ENCODE measurements at regions not wholly inside any gene's neighbourhood (a gene's known extent, or its start where the extent isn't known, plus 50 kb on each side); places are given as distances from the start of the nearest gene placed in this dataset.

GRCh38 chr18:73752546-73752945, 395.1 kb downstream of the FBXO15 start:
- Histone ChIP-seq H3F3A (replicated peaks; ENCODE audit: low read depth) (no peaks in the 10 kb centered on the region), H3K79me2 (replicated peaks; ENCODE audit: insufficient read depth) (no peaks in the 10 kb centered on the region), H3K9me2 (ENCODE audit: insufficient read depth) (no peaks in the 10 kb centered on the region; the same call in 1 of the 2 replicates), H3K4me3 (no peak overlapping the region), H3K27me3 (ENCODE audit: insufficient read depth) (no peaks in the 10 kb centered on the region), H3K27ac (ENCODE audit: low read depth) (no peak overlapping the region), H2AFZ (no peak overlapping the region), H3K4me2 (no peak overlapping the region), H3K36me3 (ENCODE audit: insufficient read depth) (no peaks in the 10 kb centered on the region), H3K4me1 (ENCODE audit: insufficient read depth) (no peaks in the 10 kb centered on the region), H4K20me1 (replicated peaks; ENCODE audit: insufficient read depth) (no peaks in the 10 kb centered on the region)
- Mint-ChIP-seq H3K4me3 (no peak overlapping the region), H3K36me3 (ENCODE audit: low read depth) (no peaks in the 10 kb centered on the region), H3K4me1 (no peaks in the 10 kb centered on the region; the same call in 2 of the 3 replicates), H3K27ac (no peak overlapping the region), H3K27me3 (ENCODE audit: insufficient read depth, low read depth, poor library complexity) (peaks cover 5% of the 10 kb centered on the region), H3K9me3 (no peaks in the 10 kb centered on the region)
- ATAC-seq (no peak), DNase-seq (ENCODE audit: low spot score) (no peak)
- TF ChIP-seq ZNF331 (CRISPR knock-in tag; IDR thresholded peaks at IDR 0.05; ENCODE audit: low read depth) (no peak), JUNB (IDR thresholded peaks at IDR 0.05; ENCODE audit: unreplicated experiment) (no peak), REST (IDR thresholded peaks at IDR 0.05; ENCODE audit: unreplicated experiment) (no peak), EZH2 (IDR thresholded peaks at IDR 0.05; ENCODE audit: low read depth, unreplicated experiment) (no peak), ZNF114 (CRISPR knock-in tag; IDR thresholded peaks at IDR 0.05) (no peak), STAT1 (IDR thresholded peaks at IDR 0.05; ENCODE audit: unreplicated experiment) (no peak), EZH2phosphoT487 (IDR thresholded peaks at IDR 0.05; ENCODE audit: unreplicated experiment) (no peak)

GRCh38 chr18:73750052-73750451, 397.6 kb downstream of the FBXO15 start:
- Histone ChIP-seq H3K4me1 (ENCODE audit: insufficient read depth) (peaks cover 10% of the 10 kb centered on the region), H3K27ac (ENCODE audit: low read depth) (no peak overlapping the region), H4K20me1 (replicated peaks; ENCODE audit: insufficient read depth) (no peaks in the 10 kb centered on the region), H3K27me3 (ENCODE audit: insufficient read depth) (no peaks in the 10 kb centered on the region), H2AFZ (no peak overlapping the region), H3K9me2 (ENCODE audit: insufficient read depth) (no peaks in the 10 kb centered on the region; the same call in 1 of the 2 replicates), H3K79me2 (replicated peaks; ENCODE audit: insufficient read depth) (no peaks in the 10 kb centered on the region), H3K4me2 (no peak overlapping the region), H3K4me3 (no peak overlapping the region), H3F3A (replicated peaks; ENCODE audit: low read depth) (no peaks in the 10 kb centered on the region), H3K36me3 (ENCODE audit: insufficient read depth) (no peaks in the 10 kb centered on the region)
- no peak overlapping the region for H3K4me3 Mint-ChIP-seq
- DNase-seq (ENCODE audit: low spot score) (no peak), ATAC-seq (no peak)
- no peaks in the 10 kb centered on the region for H3K9me3 Mint-ChIP-seq
- H3K4me1 Mint-ChIP-seq = peaks cover 4% of the 10 kb centered on the region
- no peaks in the 10 kb centered on the region for H3K36me3 Mint-ChIP-seq (ENCODE audit: low read depth)
- peaks cover 5% of the 10 kb centered on the region for H3K27me3 Mint-ChIP-seq (ENCODE audit: insufficient read depth, low read depth, poor library complexity)
- H3K27ac Mint-ChIP-seq = no peak overlapping the region
- no peak for TF ChIP-seq CREB1 (CRISPR knock-in tag; IDR thresholded peaks at IDR 0.05; ENCODE audit: low read depth)
- TF ChIP-seq EZH2phosphoT487 (IDR thresholded peaks at IDR 0.05; ENCODE audit: unreplicated experiment) = no peak
- TF ChIP-seq EZH2 (IDR thresholded peaks at IDR 0.05; ENCODE audit: low read depth, unreplicated experiment) = no peak
- no peak for TF ChIP-seq NANOG (IDR thresholded peaks at IDR 0.05; ENCODE audit: borderline replicate concordance)
- TF ChIP-seq ZNF462 (CRISPR knock-in tag; IDR thresholded peaks at IDR 0.05) = no peak
- no peak for TF ChIP-seq STAT1 (IDR thresholded peaks at IDR 0.05; ENCODE audit: unreplicated experiment)

Data from GM23338 (cell line).